GM18520 (cell line): ENCODE measurements at regions not wholly inside any gene's neighbourhood (a gene's known extent, or its start where the extent isn't known, plus 50 kb on each side); places are given as distances from the start of the nearest gene placed in this dataset.
"Not testable (repeated sequence)": the region's sequence is repeated elsewhere in the genome, so short reads cannot be mapped to it uniquely, and the experiment has no call there.

Experiments
- ATAC-seq: cut with Tn5 transposase; IDR thresholded peaks from one replicate; pipeline ENCODE4 v1.9.1; 2021; ENCODE audit not compliant: unreplicated experiment

DNA sequence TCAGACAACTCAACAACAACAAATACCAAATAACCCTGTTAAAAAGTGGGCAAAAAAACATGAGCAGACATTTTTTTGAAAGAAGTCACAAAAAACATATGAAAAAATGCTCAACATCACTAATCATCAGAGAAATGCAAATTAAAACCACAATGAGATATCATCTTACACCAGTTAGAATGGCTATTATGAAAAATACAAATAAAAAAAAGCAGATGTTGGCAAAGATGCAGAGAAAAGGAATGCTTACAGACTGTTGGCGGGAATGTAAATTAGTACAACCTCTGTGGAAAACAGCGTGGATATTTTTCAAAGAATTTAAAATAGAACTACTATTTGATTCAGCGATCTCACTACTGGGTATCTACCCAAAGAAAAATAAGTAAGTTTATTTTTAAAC is 114.0 kb downstream of the SLC38A4 start:
- ATAC-seq: no peak

- ATAC-seq: no peak
These were observed 115.6 kb downstream of the SLC38A4 start for GRCh38 chr12:46710125-46710743.

DNA sequence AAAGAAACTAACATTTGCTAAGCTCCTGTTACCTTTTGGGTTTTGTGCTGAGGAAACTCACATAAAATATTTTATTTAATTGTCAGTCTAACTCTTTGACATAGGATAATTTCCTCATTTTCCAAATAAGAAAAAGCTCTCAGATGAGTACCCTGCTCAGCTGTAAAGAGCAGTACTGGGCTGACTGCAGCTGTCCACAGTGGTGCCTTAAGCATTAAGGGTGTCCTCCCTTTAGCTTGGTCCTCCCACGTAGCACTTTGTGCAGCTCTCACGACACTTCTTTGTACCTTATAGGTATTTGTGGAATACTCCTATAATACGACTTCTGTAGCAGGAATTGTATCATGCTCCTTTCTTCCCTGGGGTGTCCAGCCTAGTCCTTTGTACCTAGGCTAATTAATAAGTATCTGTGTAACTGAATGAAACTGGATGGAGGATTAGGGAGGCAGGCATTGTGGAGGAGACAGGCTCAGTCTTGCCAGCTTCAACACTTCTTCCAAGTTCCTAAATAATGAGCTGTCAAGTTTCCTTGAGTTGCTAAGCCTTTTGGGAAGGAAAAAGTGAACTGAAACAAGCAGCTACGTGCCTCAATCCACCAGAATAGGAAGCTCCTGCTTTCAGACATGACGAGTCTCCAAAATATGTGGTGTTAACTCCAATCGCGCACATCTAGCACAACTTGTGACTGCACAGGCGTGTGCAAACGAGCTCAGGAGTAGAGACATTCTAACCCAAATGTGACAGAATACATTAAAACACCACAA is 123.0 kb downstream of the SLC38A4 start:
- no peak for ATAC-seq

DNA sequence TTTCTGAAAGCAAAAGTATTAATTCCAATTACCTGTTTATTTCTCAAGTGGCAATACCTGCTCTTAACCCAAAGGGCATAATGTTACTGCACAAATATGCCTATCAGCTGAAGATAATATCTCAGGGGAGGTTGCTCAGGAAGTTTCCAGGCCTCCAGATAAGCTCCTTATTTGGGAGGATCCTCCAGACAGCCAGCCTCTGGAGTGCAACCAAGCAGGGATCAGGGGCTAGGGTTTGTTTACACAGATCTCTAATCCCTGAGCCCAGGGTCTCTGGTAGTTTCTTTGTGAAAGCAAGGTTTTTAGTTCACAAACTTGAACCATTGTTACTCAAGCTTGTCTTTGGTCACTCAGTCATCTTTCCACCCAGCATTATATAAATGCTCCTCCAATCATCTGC is 124.4 kb downstream of the SLC38A4 start:
- ATAC-seq: no peak

DNA sequence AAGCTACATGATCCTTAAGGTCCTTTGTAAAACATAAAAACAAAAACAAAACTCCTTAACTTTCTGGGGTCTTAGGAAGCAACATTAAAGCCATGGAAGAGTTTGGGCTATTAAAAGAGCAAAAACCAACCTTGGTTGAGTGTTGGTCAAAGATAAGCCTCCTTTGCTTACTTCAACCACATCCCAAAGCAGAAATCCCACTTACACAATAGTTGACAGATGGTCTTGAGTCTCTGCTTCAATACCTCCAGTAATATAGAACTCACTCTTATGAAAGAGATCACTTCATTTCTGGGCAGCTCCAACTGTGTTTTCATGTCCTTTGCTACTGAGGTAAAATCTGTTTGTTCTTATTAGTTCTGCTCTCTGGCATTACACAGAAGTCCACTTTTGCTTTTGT is 125.8 kb downstream of the SLC38A4 start:
- no peak for ATAC-seq

GRCh38 chr12:46698003-46698402 is 127.8 kb downstream of the SLC38A4 start:
- ATAC-seq: no peak

DNA sequence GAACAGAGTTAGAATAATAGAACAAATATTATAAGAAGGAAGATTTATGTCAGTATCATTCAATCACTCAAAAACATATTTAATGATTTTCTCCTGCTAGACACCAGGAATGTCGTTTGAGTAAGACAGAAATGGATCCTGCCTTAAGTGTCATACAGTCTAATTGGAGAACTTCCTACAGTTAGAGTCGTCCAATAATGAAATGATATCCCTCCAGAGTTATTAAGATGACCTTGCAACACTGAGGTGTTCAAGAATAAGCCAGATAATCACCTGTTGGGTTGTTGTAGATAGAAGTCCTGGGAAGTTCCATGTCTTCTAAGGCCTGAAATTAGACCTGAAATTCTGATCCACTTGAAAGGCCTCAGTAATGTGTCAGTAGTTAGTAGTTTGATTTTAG is 132.3 kb downstream of the SLC38A4 start:
- ATAC-seq: no peak

- ATAC-seq: no peak
These were observed 132.8 kb downstream of the SLC38A4 start for GRCh38 chr12:46693034-46693433.

- ATAC-seq: no peak
These were observed 133.2 kb downstream of the SLC38A4 start for GRCh38 chr12:46692606-46693005.

GRCh38 chr12:46686267-46686942 is 139.4 kb downstream of the SLC38A4 start:
- ATAC-seq: no peak

- not testable (repeated sequence) for ATAC-seq
These were observed 141.6 kb downstream of the SLC38A4 start for GRCh38 chr12:46684243-46684642.

DNA sequence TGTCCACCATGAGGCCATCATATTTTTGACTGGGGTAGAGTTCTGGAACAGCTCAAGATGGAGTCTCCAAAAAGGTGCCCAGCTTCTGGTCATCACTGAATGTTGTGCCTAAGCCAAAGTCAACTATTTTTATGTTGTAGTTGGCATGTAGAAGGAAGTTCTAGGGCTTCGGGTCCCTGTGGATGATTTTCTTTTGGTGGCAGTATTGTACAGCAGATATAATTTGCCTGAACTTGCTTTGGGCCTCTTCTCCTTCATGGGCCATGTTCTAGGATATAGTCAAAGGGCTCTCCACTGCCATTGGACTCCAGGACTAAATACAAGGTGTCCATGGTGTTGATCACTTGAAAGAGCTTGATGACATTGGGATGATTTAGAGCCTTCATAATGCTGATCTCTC is 143.6 kb downstream of the SLC38A4 start:
- no peak for ATAC-seq

GRCh38 chr12:46680506-46680905 is 145.3 kb downstream of the SLC38A4 start:
- no peak for ATAC-seq

- ATAC-seq: no peak
These were observed 146.0 kb downstream of the SLC38A4 start for GRCh38 chr12:46679754-46680153.

GRCh38 chr12:46678426-46678825 is 147.4 kb downstream of the SLC38A4 start:
- no peak for ATAC-seq

DNA sequence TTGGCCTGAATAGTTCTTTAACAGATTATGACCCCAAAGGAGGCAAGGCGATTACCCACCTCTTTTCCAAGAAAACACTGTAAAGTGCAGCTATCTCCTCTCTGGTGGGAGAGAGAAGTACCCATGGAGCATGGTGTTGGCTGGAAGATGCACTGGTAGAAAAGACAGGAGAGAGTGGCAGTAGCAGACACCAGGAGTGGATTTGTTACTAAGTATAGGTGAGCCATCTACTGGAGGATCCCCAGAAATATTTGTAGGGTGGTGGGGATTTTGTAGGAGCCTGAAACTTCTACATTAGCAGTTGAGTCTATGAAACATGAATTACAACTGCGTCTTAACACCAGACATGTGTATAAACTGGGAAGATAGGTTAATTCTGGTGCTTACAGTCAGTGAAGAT is 148.0 kb downstream of the SLC38A4 start:
- ATAC-seq: no peak

GRCh38 chr12:46676797-46677520 is 148.8 kb downstream of the SLC38A4 start:
- ATAC-seq: no peak

DNA sequence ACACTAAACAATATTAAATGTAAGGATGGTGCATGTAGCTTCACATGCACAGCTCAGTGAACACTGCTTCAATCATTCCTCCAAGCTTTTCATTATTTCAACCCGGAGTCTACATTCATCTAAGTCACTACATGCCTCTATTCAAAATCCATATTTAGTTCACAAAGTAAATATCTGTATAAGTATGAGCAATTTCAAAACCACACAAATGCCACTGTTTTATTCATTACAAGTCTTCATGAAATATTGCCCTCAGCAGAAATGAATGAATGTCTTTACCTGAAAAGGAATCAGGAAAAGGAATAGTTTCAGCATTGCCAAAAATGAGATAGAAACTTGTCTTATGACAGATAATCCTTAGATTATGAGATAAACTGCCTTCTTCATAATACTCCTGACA is 149.4 kb downstream of the SLC38A4 start:
- no peak for ATAC-seq

- ATAC-seq: no peak
These were observed 150.1 kb downstream of the SLC38A4 start for GRCh38 chr12:46675736-46676135.

DNA sequence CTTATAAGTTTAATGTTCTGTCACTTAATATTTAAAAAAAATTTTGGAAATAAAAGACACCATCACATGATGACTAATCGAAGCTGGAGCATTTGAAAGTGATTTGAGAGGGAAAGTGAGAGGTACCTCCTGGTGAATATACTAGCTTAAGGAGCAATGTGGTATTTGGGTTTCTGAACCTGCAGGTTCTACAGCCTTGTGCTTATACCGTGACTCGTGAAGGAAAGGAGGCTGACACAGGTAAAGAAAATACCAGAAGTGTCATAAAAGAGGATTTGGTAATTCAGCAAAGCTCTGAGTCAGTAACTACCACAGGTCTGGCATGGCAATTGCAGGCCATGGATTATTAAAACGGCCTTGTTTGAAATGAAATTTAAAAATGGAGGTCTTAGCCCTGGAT is 151.0 kb downstream of the SLC38A4 start:
- no peak for ATAC-seq

GRCh38 chr12:46674129-46674528 is 151.7 kb downstream of the SLC38A4 start:
- ATAC-seq: no peak

- ATAC-seq: no peak
These were observed 154.7 kb downstream of the SLC38A4 start for GRCh38 chr12:46671102-46671501.
